ENCODE measurements at regions not wholly inside any gene's neighbourhood (a gene's known extent, or its start where the extent isn't known, plus 50 kb on each side); places are given as distances from the start of the nearest gene placed in this dataset.

DNA sequence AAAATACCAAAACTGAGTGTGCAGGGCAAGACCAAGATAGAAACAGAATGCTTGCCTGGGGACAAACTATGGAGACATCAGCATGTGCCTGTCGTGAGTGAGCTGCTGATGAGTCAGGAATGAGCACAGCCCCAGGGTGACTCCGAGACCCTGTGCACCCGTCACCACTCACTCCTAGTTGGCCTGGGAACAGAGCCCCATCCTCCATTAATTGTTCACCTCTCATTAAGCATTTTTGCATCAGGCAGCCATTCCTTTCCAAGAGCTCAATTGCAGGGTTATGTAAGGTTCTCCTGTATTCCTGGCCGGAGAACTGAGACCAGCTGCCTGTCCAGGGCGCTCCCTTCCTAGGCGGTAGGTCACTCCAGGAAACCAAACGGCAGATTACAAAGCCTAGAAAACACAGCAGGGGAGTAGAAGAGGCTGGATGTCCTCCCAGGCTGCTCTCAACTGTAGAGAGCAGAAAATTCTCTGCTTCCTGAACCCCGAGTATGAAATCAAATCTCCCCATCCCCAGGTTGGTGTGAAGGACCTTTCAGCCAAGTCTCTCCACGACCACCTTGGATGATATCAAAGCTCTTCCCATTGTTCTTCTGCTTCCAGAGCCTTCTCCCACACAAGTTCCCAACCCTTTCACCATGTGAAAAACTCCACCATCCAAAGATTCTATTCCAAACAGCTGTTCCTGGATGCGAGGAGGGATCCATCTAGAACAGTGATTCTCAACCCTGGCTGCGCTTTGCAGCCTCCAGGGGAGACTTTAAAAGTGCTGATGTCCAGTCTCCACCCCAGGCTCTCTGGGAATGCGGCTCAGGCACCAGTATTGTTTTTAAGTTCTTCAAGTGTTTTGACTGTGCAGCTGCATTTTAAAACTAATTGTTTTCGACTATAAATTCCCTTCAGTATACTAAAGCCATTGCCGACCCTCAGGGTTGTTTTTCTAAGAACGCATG is 532.6 kb upstream of the JARID2 start:
- no peak for DNase-seq (ENCODE audit: low read depth in 2 of 2)

DNA sequence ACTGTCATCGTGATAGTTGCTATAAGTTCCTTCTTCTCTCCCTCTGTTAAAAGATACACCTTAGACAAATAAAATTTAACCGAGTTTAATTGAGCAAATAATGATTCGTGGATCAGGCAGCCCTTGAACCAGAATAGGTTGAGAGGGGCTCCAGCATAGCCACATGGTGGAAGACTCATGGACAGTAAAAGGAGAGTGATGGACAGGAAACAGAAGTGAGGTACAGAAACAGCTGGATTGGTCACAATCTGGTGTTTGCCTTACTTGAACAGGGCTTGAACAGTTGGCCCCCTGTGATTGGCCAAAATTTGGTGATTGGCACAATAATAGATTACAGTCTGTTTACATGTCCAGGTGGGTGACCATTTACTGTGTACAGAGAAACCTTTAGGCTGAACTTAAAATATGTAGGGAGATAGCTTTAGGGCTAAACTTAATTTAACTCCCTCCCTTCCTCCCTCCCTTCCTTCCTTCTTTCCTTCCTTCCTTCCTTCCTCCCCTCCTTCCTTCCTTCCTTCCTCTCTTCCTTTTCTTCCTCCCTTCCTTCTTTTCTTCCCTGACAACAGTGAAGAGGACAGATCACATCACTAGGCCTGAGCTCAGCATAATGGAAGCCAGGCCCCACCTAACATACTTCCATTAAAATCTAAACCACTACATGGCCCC is 531.8 kb upstream of the JARID2 start:
- DNase-seq (ENCODE audit: low read depth in 2 of 2) = no peak

DNA sequence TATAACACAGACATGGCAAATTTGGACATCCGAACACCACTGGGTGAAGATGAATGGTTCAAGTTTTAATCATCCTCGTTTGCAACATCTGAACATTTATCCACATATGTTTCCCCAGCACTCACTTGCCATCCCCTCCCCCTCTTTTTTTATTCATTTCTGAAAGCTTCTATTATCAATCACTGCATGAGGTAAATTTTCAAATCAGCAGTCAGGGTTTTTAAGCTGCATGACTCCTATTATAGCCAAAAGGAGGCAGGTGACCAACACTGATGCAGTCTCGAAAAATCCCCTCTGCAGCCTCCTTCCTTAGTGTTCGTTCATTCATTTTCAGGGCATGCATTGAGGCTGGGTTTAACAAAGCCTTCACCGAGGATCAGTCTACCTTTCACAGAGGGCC is 530.8 kb upstream of the JARID2 start:
- no peak for DNase-seq (ENCODE audit: low read depth in 2 of 2)

DNA sequence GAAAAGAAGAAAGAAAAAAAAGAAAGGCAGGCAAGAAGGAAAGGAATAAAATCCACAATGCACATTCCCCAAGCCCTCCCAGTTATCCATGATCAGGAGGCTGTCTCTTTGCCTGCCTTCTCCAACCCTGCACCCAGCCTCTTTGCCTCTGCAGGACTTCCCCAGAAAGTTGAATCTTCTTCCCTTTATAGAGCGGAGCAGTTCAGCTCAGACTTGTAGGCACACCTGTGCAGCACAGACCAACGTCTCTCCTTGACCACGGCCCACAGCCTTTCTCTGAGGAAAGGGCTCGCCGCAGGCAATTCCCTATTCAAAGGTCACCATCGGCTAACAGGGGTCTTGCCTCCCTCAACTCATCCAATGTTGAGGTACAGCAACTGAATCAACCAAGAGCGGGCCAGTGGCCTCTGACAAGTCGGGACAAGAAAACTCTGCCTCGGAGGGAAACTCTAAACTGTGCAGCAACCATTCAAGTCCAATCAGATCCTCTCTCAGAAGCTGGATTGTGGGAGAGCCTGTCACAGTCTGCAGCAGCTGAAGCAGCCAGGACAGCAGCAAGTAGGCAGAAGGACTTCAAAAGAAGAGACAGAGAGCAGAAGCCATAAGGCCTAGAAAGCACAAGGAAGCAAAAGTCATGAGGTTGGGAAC is 529.2 kb upstream of the JARID2 start:
- no peak for DNase-seq (ENCODE audit: low read depth in 2 of 2)

DNA sequence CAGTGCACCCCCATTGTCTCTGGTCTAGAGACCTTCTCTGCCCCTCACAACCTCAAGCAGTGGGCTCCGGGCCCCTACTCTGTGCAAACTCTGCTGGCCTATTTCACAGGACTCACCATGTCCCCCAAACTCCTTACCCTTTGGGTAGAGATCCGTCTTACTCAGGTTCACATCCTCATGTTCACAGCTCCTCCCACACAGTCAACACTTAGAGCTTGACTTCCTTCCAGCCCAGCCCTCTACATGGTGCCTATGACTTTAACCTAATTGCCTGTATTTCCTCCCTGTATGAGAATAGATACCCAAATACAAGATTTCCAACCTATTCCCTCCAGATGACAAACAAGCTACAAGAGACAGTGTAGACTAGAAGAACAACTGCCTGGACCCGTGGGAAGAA is 528.6 kb upstream of the JARID2 start:
- no peak for DNase-seq (ENCODE audit: low read depth in 2 of 2)

DNA sequence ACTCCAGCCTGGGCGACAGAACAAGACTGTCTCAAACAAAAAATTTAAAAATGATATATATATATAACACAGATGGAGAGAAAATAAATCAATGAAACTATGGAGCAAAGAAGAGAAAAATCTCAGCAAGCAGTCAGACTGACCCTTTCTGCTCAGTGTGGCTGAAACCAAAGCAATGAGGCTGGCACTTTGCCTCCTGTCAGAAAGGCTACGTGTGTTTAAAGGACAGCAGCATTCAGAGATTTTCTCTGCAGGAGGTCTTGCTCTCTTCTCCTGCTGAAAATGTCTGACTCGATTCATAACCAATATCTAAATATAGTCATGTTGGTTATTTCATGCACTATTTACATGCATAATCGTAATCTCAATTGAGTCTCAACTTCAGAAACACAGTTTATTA is 527.0 kb upstream of the JARID2 start:
- no peak for DNase-seq (ENCODE audit: low read depth in 2 of 2)

DNA sequence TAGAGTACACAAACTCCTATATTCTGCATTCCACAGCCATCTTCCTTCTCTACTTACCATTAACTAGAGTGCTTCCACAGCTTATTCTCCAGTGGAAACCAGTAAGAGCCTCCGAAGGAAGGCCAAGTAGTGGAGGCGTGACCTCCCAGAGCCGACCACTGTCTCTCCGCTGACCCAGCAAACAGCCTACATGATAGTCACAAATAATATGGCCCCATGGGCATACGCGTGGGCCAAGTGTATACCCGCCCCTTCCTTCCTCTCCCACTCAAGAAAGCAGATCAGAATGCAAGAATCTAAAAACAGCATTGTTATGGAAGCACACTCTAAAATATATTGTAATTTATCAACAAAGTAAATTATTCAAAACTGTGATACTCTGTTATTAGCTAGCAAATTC is 526.6 kb upstream of the JARID2 start:
- no peak for DNase-seq (ENCODE audit: low read depth in 2 of 2)

DNA sequence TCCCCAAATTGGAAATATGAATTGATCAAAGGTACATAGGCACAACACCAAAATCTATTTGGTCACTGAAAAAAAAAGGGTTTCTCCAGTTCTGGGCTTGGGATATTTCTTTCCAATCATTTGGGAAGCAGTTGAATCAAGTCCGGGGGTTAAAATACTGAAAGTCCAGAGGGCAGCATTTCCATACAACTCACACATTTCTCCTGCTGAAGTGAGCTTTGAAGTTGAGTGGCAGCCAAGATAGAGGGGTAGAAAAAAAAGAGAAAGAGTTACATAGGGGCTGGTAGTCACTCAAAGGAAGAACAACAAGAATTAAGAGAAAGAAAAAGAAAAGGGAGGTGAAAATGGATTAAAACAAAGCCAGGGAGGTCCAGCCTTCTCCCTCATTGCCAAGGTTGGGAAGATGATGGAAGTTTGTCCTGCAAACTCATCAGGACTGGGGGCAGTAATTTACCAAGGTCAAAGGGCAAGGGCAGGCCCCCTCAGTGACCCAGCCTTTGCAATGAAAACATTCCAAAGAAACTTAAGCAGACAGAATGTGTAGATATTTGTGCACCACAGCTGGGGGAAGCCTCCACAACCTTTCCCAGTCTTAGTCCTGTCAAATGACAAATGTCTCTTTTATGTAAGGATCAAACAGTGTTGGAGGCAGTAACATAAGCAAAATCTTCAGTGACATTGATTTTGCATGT is 525.3 kb upstream of the JARID2 start:
- no peak for DNase-seq (ENCODE audit: low read depth in 2 of 2)

DNA sequence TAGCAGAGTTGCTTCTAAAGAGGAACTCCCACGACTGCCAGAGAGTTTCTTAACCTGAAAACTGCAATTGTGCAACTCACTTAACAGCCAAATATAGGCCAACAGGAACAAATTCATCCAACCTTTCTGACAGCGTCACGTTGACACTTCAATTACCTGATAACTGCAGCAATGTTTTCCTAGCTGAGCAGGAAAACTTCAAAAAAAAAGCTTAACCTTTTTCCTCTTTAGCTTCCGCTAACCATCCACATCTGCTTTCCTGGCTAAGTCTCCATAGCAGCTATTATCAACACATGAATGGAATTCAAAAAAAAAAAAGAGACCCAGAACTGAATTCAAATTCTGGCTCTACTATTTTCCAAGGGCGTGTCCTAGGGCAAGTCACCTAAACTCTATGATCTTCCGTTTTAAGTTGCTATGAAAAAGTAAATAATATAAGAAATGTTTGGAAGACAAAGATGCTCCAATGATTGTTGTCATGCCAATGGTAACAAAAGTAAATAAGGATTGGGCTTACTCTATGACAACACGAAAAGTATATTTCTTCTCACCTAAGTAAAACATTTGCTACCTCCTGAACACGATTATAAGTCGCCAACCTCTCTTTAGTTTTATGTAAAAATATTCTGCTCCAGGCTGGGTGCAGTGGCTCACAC is 524.6 kb upstream of the JARID2 start:
- no peak for DNase-seq (ENCODE audit: low read depth in 2 of 2)

DNA sequence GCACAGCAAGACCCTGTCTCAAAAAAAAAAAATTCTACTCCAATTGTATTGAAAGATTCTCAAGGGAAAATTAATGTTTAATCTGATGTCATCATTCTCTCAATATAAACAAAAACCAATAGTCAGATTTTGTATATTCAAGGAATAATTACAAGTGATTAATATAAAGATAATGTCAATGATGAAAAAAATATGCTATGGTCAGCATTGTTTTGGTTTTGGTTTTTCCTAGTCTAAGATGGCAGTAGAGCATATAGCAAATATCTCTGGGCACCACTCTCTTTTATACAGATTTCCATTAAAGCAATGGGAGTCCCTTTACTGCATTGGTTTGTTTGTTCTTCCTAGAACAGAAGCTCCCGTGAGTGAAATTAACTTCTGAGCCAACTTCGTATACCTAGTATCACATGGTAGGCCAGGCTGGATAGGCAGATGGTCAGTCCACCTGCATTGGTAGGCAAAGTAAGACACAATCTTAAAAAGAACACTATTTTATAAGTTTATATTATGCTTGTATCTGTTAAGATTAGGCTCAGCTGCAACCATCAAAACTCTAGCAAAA is 523.8 kb upstream of the JARID2 start:
- no peak for DNase-seq (ENCODE audit: low read depth in 2 of 2)

DNA sequence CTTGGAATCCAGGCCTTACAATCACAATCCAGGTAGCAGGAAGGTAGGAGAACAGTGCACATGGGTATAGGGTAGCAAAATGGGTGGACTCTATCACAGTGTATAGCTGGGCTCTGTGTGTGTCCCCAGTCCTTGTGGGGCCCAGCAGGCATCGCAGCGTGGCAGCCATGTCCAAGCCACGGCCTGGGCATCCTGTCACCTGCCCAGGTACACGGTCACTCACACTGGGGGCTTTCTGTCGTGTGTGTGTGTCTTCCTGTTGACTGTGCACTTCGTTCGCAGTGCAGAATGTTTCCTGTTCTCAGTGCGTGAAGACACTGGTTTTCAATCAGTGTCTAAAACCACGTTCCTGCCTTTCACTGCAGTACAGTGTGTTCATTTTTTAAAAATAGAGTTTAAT is 523.2 kb upstream of the JARID2 start:
- DNase-seq (ENCODE audit: low read depth in 2 of 2) = no peak

DNA sequence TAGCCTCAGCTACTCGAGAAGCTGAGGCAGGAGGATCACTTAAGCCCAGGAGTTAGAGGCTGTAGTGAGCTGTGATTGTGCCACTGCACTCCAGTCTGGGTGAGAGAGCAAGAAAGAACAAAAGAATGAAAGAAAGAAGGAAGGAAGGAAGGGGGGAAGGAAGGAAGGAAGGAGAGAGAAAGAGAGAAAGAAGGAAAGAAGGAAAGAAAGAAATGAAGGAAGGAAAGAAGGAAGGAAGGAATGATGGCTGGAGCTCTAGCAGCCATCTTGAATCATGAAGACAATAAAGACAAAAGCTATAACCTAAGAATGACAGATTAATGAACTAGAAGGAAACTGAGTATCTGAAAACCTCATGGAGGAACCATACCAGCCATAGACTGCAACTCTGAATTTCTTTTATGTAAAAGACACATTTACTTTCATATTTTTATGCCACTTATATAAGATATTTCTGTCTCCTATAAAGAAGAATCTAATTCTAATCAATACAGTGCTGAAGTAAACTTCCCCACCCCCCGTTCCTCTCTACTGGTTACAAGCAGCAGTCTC is 522.3 kb upstream of the JARID2 start:
- DNase-seq (ENCODE audit: low read depth in 2 of 2) = no peak

DNA sequence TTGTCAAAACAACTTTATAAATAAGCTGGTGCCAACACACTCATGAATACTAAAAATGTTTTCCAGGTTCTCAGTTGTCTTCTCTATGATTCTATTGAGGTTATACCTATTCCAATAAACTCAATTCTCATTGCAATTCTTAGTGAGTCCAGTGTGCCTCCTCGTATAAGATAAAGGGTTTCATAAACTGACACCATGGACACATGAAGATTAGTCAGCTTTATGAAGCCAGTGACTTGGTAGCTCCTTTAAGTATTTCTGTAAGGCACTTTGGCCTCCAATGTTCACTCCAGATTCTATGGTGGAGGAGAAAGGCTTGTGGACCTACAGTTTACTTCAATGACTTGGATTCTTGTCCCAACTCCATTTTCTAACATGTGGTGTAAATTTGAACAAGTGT is 521.3 kb upstream of the JARID2 start:
- DNase-seq (ENCODE audit: low read depth in 2 of 2) = no peak

DNA sequence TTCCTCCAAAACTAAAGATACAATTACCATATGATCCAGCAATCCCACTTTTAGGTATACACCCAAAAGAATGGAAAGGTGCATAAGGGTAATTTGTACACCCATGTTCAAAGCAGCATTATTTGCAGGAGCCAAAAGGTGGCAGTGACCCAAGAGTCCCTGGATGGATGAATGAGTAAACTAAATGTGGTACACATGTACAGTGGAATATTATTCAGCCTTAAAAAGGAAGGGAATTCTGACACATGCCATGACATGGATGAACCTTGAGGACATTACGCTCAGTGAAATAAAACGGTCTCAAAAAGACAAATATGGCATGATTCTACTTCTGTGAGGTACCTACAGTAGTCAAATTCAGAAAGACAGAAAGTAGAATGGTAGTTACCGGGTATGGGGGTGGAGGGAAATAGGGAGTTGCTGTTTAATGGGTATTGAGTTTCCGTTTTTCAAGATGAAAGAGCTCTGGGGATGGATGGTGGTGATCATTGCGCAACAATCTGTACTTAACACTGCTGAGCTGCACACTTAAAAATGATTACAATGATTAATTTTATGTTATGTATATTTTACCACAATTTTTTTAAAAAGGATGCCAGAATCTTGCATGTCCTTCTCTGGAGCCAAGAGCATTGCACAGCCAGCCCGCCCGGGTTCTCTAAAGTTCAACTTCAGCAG is 518.9 kb upstream of the JARID2 start:
- no peak for DNase-seq (ENCODE audit: low read depth in 2 of 2)

DNA sequence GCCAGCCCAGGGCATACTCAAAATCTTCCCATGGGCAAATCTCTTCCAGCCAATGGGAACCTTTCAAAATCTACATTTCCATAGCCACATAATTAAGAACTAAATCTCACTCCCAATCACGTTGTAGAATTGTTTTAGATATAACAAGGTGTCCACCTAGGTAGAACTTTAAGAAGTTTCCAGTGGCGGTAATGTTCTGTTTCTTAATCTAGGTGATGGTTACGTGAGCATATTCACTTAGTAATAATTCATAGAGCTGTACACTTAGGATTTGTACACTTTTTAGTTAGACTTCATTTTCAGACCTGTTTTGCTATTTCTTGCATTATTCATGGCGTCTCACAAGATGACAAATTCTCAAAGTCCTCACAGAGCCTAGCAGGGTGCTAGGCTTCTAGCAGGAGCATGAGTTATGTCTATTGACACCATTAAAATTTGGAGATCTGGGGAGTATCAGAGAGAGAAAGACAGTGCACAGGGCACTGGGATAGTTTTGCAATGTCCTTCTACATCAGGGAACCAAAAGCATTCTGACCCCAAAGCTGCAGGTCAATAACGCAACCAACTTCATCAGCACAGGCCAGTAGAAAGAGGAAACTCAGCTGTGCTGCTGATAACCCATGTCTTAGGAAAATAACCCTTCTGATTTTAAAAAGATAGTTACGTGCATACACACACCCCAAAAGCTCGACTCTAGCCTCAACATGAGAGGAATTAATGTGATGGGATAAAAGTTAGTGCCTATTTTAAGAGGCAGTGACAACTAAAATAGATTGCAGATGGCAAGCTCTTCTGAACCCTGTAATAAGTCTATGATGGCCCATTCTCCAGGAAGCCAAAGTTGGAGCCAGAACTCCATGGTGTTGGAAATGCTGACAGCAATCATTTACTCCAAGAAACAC is 518.1 kb upstream of the JARID2 start:
- DNase-seq (ENCODE audit: low read depth in 2 of 2) = no peak

DNA sequence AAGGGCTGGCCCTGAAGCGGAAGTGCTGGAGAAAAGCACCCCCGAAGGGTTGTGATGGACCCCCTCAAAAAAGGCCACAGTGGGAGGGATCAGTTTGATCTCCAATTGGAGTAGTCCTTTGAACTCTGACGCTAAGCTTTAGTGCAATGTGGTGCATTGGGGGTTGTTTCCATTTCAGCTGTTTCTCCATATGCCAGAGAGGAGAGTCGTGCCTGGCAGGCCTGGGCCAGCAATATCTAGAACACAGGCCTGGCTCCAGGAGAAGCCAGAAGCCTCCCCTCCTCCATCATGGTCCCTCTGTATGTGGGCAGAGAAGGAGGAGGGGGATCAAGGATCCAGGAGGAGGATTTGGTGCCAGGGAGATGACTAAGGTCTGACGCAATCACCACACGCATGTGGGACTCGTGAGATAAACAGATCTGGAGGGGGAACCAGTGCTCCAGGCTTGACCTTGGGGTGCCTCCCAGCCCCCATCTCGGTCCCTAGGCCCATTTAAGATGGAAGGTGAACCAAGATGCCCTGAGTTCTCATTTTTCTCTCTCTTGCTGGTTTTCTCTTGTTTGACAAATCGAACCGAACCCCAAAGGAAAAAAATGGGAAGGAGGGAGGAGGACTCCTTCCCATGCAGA is 517.4 kb upstream of the JARID2 start:
- no peak for DNase-seq (ENCODE audit: low read depth in 2 of 2)

DNA sequence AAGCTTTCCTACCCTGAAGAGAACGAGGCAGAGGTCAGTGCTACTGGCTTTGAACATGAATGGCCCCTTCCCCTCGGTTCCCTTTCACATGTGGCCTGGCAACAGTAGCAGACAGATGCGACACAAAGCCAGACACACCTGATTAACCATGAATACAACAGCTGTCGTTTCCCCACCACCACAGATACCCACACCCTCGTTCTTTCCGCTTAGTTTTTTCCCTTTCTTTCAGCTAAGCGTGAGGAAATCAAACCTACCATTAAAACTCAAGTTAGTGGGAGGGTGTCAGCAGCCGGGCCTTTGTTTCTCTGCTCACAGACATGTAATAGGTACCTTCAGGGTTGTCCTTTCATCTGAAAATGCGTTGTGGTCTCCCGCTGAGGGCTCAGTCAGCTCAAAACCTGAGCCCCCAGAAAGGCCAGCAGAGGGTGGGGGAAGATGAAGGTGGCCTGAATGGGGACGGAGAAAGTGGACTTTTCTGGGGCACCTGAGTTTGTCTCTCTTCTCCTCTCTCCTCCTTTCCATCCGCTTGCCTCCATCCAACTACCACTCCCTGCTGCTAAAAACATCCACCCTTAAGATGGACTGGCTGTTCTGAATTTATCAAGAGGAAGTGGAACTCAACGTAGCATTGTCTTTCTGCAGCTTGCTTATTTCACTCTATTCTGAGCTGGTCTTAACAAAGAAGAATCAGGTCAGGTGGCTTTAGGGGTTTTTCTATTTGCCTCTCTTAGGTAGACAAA is 516.6 kb upstream of the JARID2 start:
- DNase-seq (ENCODE audit: low read depth in 2 of 2) = no peak

DNA sequence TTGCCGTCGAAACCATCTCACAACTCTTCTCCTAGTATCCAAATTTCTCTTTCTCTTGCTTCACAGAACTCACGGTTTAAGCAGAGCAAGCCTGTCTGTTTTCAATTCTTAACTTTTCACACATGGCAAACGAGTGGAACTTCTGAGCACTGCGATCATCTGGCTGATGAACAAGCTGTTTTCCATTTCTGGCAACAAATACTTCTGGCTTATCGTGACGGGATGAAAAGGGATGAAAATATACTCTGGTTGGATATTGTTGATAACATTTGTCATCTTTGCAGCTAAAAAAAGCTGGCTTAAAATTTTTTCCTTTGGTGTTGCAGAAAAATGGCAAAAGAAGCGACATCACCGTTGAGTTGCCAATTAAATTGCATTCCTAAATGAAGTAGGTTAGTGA is 515.2 kb upstream of the JARID2 start:
- no peak for DNase-seq (ENCODE audit: low read depth in 2 of 2)

All from stimulated activated CD8-positive, alpha-beta memory T cell treated with anti-CD3 and anti-CD28 coated beads, Interleukin-15, amount 100 ng/mL, for 4 hours (primary cell).